Pulmonary artery endothelial cell (primary cell): ENCODE measurements at regions not wholly inside any gene's neighbourhood (a gene's known extent, or its start where the extent isn't known, plus 50 kb on each side); places are given as distances from the start of the nearest gene placed in this dataset.

Source experiments
- DNase-seq: peaks from one replicate; pipeline ENCODE4 v3.0.0-alpha.2; 2011; ENCODE audit warnings: low read depth, low spot score

DNA sequence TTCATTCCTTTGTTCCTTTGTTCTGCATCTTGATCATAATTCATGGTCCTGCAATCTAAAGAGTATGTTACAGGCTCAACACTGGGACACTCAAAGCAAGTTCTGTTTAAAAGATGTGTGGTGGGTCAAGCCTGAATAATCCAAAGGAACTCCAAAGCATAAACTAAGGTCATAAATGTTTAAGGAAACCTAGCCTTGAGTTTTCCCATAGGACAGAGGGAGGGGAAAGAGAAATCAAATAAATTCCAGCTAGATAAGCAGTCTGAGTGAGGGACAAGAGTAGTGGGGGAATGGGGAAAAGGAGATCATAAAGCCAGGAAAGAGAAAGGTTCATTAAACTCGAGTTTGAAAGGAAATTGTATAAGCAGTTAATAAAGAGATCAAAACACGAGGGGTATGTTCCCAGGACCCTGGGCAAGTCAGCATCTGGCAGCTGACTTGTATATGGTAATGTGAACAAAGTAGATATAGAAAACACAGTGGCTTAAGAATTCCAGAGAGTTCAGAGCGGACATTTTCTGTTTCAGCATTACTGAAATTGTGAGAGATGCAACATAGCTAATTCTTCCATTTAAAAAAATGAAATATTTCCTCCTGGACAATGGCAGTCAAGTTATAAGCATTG, 125.8 kb upstream of the EDNRA start:
- no peak for DNase-seq

DNA sequence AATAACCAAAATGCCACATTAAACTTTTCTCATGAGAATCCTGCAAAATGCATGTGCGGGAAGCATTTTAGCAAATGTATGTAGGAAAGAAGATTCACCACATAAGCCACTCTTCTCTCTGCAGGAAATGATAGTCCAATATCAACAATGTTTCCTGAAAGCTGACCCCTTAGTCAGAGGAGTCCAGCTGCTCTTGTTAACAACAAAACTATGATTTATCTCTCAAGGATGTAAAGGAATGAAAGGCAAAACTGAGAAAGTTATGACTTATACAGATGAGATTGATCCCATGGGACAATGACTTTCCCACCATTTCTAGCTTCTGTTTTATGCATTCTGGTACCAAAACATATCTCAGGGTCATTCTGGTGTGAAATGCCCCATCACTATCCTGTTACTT, 125.0 kb upstream of the EDNRA start:
- no peak for DNase-seq

DNA sequence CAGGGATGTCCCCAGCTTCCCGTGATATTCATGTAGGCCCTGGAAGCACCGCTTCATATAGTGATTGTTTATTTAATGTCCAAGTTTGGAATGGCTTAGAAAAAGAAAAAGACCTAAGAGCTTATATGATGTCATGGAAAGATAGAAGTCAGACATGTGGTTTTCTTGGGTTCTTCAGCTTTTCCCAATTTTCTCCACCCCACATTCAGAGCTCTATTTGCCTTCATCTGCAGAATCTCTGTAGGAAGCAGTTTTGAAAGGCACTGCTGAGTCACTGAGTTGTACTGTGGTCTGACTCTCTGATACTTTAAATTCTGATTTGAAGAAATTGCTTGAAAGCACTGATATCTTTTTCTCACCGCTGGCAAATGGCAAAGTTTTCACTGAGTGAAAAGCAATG, 120.6 kb upstream of the EDNRA start:
- no peak for DNase-seq

GRCh38 chr4:147361726-147362125, 119.2 kb upstream of the EDNRA start:
- peak; percentile 41 for DNase-seq

DNA sequence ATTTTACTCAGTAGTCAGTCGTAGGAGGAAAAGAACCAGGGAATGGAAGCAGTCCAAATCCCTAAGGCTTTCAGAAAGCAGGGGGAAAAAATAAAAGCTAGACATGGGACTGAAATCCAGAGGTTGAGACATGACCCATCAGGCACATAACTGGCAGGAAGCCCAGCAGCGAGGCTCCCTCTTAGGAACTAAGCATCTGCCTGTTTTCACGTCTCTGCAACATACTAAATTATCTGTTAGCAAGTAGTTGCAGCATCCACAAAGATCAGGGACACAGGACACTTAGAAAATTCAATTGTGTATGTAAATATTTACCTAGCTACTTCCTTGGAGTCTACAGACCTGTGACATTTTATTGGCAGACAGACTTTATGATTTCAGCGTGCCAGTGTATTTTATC, 118.0 kb upstream of the EDNRA start:
- no peak for DNase-seq

DNA sequence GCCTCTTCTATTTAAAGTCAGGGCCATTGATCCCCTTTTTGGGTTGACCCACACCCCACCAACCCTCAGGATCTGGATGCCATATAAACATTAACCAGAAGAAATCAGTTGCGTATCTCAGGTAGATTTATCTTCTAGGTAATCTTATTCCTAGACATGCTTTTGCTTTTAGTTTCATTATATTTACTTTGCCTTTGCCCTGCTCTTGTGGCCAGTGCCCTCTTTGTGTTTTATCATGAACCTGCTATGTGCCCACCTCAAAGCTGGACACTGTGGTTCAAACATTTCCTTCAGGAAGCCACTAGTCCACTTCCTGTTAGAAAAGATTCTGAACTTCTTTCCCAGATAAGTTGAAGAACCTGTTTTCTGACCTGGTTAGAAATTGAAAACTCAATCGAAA, 117.4 kb upstream of the EDNRA start:
- DNase-seq, result no peak

DNA sequence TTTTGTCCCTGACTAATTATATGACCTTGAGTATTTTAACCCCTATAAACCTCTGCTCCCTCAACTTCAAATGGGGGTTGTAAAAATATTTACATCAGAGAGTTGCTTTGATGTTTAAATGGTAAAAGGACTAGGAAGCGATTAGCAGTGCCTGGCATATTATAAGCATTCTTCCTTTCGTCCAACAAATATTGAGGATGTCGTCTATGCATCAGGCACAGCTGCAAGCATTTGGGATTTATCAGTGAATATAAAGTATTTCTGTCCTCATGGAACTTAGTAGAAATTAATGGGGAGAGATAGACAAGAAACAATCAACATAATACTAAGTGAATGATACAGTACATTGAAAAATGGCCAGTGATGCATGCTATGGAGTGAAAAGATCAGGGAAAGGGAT, 115.5 kb upstream of the EDNRA start:
- DNase-seq, result no peak

- no peak for DNase-seq
Observed at GRCh38 chr4:147366164-147366563, 114.7 kb upstream of the EDNRA start.

DNA sequence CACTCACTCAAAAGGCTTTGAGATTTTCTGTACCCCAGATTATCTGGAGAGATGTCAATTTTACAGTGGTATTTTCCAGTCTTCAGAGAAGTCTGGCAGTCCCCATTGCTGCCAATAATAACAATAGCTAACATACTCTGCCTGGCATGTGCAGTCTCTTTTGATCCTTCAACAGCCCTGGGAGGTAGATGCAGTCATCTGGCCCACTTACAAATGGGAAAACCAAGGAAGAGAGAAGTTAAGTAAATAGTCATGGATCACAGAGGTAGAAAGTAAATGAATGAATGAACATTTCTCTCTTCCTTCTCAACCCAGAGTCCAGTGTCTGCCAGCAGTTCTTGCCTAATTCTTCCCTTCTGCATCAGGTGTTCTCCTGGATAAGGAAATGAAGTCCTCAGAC, 113.0 kb upstream of the EDNRA start:
- no peak for DNase-seq

DNA sequence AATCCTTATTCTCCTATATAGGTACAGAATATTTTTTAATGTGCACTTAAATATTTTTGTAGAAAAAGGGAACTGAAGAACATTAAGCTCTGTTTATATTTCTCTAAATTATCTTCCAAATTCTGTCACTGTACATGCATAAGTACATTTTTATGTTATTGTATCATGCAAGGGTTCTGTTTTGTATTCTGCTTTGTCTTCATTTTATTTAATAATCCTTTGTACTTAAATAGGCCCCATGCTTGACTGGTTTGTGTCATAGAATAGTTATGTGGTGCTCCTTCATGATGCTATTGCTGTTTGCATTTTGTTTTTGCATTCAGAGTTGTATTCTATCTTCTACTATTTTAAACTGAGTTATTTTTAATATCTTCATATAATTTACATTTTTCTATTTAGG, 111.9 kb upstream of the EDNRA start:
- DNase-seq, result no peak

- no peak for DNase-seq
Observed at GRCh38 chr4:147370473-147370872, 110.4 kb upstream of the EDNRA start.

DNA sequence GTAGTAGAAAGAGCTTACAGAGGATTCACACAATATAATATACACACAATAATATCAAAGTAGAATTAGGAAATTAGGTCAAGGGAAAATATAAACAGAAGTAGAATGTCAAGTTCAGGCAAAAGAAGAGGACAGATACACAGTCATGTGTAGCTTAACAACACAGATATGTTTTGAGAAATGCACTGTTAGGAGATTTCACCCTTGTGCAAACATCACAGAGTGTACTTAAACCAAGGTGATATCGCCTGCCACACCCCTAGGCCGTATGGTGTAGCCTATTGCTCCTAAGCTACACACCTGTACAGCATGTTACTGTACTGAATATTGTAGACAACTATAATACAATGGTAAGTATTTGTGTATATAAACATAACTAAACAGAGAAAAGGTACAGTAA, 110.0 kb upstream of the EDNRA start:
- DNase-seq, result no peak

GRCh38 chr4:147371661-147372060, 109.2 kb upstream of the EDNRA start:
- peak; percentile 7 for DNase-seq

DNA sequence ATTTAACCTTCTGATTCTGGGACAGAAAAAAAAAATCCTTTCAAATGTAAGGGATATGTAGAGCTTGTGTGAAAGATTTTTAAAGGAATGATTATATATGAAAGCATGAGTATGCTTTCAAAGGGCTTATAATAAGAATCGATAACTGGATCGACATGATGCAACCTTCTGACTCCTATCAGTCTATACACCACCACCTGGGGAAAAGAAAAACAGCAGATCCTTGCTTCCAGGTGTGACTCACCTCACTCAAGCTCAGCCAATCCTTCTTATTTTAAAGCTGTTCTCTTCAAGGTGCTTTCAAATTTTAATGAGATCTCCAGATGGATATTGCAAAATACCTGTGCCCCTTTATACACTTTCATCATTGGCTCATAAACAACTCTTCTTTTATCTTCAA, 102.1 kb upstream of the EDNRA start:
- no peak for DNase-seq

DNA sequence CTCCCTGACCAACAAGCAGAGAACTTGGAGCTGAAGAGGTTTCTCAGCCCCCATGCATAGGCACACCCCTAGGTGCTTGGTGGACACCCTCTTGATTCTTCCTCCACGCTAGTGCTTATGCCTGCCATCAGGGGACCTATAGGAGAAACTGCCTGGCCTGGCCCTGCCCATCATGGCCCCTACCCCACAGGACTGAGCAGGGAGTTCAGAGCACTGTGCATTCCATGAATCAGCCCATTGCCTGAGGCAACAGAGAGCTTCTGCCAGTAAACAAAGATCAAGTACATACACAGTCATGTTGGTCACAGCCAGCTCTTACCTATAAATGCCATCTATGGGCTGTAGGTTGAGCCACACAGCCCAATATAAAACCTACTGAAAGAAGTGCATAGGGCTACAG, 99.1 kb upstream of the EDNRA start:
- no peak for DNase-seq

- no peak for DNase-seq
Observed at GRCh38 chr4:147388018-147388417, 92.9 kb upstream of the EDNRA start.

DNA sequence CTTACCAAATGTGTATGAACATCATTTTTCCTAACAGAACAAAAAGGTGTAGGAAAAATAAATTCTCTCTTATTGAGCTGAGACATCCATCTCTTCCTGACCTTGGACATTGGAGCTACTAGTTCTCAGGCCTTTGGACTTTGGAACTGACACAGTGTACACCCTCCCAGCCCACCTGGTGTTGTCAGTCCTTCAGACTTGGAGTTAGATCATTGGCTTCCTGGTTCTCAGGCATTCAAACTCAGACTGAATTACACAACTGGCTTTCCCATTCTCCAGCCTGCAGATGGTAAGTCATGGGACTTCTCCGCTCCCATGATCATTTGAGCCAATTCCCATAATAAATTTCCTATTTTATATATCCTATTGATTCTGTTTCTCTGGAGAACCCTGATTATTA, 84.8 kb upstream of the EDNRA start:
- DNase-seq, result no peak

DNA sequence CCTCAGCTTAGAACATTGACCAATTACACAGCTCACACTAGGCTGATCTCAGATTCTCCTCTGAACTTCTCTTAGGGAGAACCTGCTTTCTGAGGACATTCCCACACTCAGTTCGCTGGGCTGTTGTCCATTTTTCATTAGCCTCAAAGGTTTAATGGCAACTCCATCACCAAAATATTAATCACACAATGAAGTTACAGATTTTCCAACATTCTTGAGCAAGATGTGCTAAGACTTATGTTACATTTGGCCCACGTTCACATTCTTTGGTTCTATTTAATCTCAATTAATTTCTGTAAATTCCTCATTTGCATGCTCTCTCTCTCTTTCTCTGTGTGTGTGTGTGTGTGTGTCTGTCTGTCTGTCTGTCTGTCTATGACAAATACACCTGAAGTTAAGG, 82.3 kb upstream of the EDNRA start:
- DNase-seq, result no peak

DNA sequence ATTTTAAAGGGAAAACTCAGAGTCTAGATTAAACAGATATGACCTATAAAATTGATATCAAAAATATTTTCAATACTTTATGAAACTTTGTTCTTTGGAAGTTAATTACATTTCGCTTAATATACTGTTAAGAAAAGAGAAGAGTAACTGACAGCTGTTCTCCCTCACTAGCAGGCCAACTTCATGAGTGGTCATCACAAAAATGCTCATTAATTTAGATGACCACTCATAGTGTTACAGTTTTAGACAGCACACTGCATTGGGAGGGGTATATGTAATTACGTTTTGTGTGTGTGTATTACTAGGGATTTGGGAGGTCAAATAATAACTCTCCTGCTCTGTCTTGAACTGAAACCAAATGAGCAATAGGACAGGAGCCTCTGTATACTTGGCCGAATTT, 80.2 kb upstream of the EDNRA start:
- DNase-seq, result no peak

DNA sequence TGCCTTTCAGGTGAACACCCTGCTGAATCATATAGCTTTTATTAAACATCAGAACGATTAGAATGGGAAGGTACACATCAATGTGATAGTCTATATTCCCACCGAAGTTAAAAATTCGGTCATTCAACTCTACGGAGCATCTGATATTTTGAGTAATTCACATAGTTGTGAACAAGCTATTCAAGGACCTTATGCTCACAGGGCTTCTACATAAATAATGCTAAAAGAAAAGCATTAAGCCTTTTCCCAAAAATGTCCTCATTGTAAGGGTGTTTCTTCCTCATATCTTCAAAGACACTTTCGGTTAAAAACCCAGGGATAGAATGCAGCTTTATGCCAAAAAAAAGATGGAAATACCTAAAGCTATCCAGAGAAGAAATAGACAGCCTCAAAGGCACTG, 79.7 kb upstream of the EDNRA start:
- no peak for DNase-seq

GRCh38 chr4:147407261-147408045, 73.4 kb upstream of the EDNRA start:
- DNase-seq, result no peak

GRCh38 chr4:147408189-147408588, 72.7 kb upstream of the EDNRA start:
- no peak for DNase-seq

GRCh38 chr4:147409350-147409749, 71.5 kb upstream of the EDNRA start:
- DNase-seq, result no peak
